OCI-LY3 (cell line): ENCODE measurements at regions not wholly inside any gene's neighbourhood (a gene's known extent, or its start where the extent isn't known, plus 50 kb on each side); places are given as distances from the start of the nearest gene placed in this dataset.

ENCODE experiments used
- EZH2phosphoT487 ChIP-seq: fragments of 200-600 bp; shearing (Covaris generic); IDR thresholded peaks from 2 replicates; pipeline ENCODE4 v1.6.1; 2018; ENCODE audit warnings: antibody characterized with exemption, mixed run types, low read depth
- TF ChIP-seq, protein P1 (sequence below): fragments of 200-600, 300-600 bp; sonication (generic); IDR thresholded peaks from 2 replicates; pipeline ENCODE4 v1.5.1; 2014; ENCODE audit warnings: antibody characterized with exemption, low read length, low read depth

DNA sequence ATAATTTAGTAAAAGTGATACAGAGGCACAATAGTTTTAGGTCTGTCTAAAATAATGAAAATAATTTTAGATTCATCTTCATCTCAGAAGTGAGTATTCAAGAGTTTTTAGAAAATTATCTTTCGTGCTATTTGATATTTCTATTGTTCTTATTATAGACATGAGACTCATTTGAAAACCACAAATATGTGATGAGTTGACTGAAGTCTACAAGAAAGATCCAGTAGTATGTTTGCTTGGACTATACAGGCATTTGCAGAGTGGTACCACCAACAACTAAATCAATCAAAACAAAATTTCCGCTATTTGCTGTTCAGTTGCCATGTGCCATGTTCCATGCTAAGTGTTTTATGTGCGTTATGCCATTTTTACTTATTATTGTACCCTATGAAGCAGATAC is 1318.5 kb downstream of the STIM2 start:
- TF ChIP-seq, protein P1, sequence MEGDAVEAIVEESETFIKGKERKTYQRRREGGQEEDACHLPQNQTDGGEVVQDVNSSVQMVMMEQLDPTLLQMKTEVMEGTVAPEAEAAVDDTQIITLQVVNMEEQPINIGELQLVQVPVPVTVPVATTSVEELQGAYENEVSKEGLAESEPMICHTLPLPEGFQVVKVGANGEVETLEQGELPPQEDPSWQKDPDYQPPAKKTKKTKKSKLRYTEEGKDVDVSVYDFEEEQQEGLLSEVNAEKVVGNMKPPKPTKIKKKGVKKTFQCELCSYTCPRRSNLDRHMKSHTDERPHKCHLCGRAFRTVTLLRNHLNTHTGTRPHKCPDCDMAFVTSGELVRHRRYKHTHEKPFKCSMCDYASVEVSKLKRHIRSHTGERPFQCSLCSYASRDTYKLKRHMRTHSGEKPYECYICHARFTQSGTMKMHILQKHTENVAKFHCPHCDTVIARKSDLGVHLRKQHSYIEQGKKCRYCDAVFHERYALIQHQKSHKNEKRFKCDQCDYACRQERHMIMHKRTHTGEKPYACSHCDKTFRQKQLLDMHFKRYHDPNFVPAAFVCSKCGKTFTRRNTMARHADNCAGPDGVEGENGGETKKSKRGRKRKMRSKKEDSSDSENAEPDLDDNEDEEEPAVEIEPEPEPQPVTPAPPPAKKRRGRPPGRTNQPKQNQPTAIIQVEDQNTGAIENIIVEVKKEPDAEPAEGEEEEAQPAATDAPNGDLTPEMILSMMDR, result no peak
- TF ChIP-seq EZH2phosphoT487, result no peak
